ENCODE measurements at regions not wholly inside any gene's neighbourhood (a gene's known extent, or its start where the extent isn't known, plus 50 kb on each side); places are given as distances from the start of the nearest gene placed in this dataset.

- Histone ChIP-seq H3K4me1 (ENCODE audit: control insufficient read depth in 1 of 2, insufficient read depth in 2 of 2, low read length in 2 of 2) (no peaks in the 10 kb centered on the region), H3K9me3 (ENCODE audit: control insufficient read depth, low read length) (no peaks in the 10 kb centered on the region), H3K27ac (ENCODE audit: low read depth in 1 of 2, low read length in 2 of 2) (no peak overlapping the region), H3K4me3 (ENCODE audit: low read length in 2 of 2) (no peak overlapping the region), H3K36me3 (ENCODE audit: control insufficient read depth in 1 of 2, insufficient read depth in 2 of 2, low read length in 1 of 2) (no peaks in the 10 kb centered on the region), H3K27me3 (ENCODE audit: control insufficient read depth in 1 of 2, insufficient read depth in 2 of 2, low read length in 1 of 2) (no peaks in the 10 kb centered on the region)
- no peak for ATAC-seq (ENCODE audit: low FRiP score)
- intact Hi-C loops (cut with DNase I): no loop called here
- 94 to 95% methylated on average over 4 of the region's 4 CpGs for WGBS, 2 donors
- DNase-seq: no peak
These were observed 141.9 kb downstream of the HMHB1 start for GRCh38 chr5:143953851-143954250.

GRCh38 chr5:143955141-143955540, 143.2 kb downstream of the HMHB1 start:
- WGBS, 2 donors: 6 to 19% methylated on average over 2 of the region's 2 CpGs
- ATAC-seq (ENCODE audit: low FRiP score): peak; percentile 46

GRCh38 chr5:143957455-143957854, 145.5 kb downstream of the HMHB1 start:
- DNase-seq (no peak), ATAC-seq (ENCODE audit: low FRiP score) (no peak)
- H3K27ac ChIP-seq (ENCODE audit: low read depth in 1 of 2, low read length in 2 of 2): no peak overlapping the region
- no peaks in the 10 kb centered on the region for H3K27me3 ChIP-seq (ENCODE audit: control insufficient read depth in 1 of 2, insufficient read depth in 2 of 2, low read length in 1 of 2)
- no peak overlapping the region for H3K4me3 ChIP-seq (ENCODE audit: low read length in 2 of 2)
- H3K4me1 ChIP-seq (ENCODE audit: control insufficient read depth in 1 of 2, insufficient read depth in 2 of 2, low read length in 2 of 2): no peaks in the 10 kb centered on the region
- WGBS, 2 donors: 87 to 96% methylated on average over 1 of the region's 1 CpG
- intact Hi-C loops (cut with DNase I): no loop called here
- no peaks in the 10 kb centered on the region for H3K9me3 ChIP-seq (ENCODE audit: control insufficient read depth, low read length)
- H3K36me3 ChIP-seq (ENCODE audit: control insufficient read depth in 1 of 2, insufficient read depth in 2 of 2, low read length in 1 of 2): no peaks in the 10 kb centered on the region

More at GRCh38 chr5:143955141-143955540, 143.2 kb downstream of the HMHB1 start:
- Histone ChIP-seq H3K4me3 (ENCODE audit: low read length in 2 of 2) (no peak overlapping the region), H3K27ac (ENCODE audit: low read depth in 1 of 2, low read length in 2 of 2) (no peak overlapping the region), H3K27me3 (ENCODE audit: control insufficient read depth in 1 of 2, insufficient read depth in 2 of 2, low read length in 1 of 2) (no peaks in the 10 kb centered on the region), H3K4me1 (ENCODE audit: control insufficient read depth in 1 of 2, insufficient read depth in 2 of 2, low read length in 2 of 2) (no peaks in the 10 kb centered on the region), H3K36me3 (ENCODE audit: control insufficient read depth in 1 of 2, insufficient read depth in 2 of 2, low read length in 1 of 2) (no peaks in the 10 kb centered on the region), H3K9me3 (ENCODE audit: control insufficient read depth, low read length) (no peaks in the 10 kb centered on the region)
- DNase-seq: no peak
- intact Hi-C loops (cut with DNase I): no loop called here

GRCh38 chr5:143962201-143962600, 150.2 kb downstream of the HMHB1 start:
- Histone ChIP-seq H3K27ac (ENCODE audit: low read depth in 1 of 2, low read length in 2 of 2) (no peak overlapping the region), H3K4me1 (ENCODE audit: control insufficient read depth in 1 of 2, insufficient read depth in 2 of 2, low read length in 2 of 2) (no peaks in the 10 kb centered on the region)
- intact Hi-C loops (cut with DNase I): no loop called here

GRCh38 chr5:143964919-143965318, 153.0 kb downstream of the HMHB1 start:
- Histone ChIP-seq H3K4me1 (ENCODE audit: control insufficient read depth in 1 of 2, insufficient read depth in 2 of 2, low read length in 2 of 2) (no peaks in the 10 kb centered on the region), H3K27me3 (ENCODE audit: control insufficient read depth in 1 of 2, insufficient read depth in 2 of 2, low read length in 1 of 2) (no peaks in the 10 kb centered on the region), H3K36me3 (ENCODE audit: control insufficient read depth in 1 of 2, insufficient read depth in 2 of 2, low read length in 1 of 2) (no peaks in the 10 kb centered on the region), H3K27ac (ENCODE audit: low read depth in 1 of 2, low read length in 2 of 2) (no peak overlapping the region), H3K9me3 (ENCODE audit: control insufficient read depth, low read length) (no peaks in the 10 kb centered on the region), H3K4me3 (ENCODE audit: low read length in 2 of 2) (no peak overlapping the region)
- no peak for ATAC-seq (ENCODE audit: low FRiP score)
- WGBS, 2 donors: 95 to 98% methylated on average over 3 of the region's 3 CpGs
- DNase-seq: no peak
- intact Hi-C loops (cut with DNase I): no loop called here

More at GRCh38 chr5:143962201-143962600, 150.2 kb downstream of the HMHB1 start:
- DNase-seq: no peak
- no peak for ATAC-seq (ENCODE audit: low FRiP score)
- Histone ChIP-seq H3K27me3 (ENCODE audit: control insufficient read depth in 1 of 2, insufficient read depth in 2 of 2, low read length in 1 of 2) (no peaks in the 10 kb centered on the region), H3K9me3 (ENCODE audit: control insufficient read depth, low read length) (no peaks in the 10 kb centered on the region), H3K36me3 (ENCODE audit: control insufficient read depth in 1 of 2, insufficient read depth in 2 of 2, low read length in 1 of 2) (no peaks in the 10 kb centered on the region), H3K4me3 (ENCODE audit: low read length in 2 of 2) (no peak overlapping the region)
- 94 to 100% methylated on average over 1 of the region's 1 CpG for WGBS, 2 donors

- Histone ChIP-seq H3K9me3 (ENCODE audit: control insufficient read depth, low read length) (no peaks in the 10 kb centered on the region), H3K36me3 (ENCODE audit: control insufficient read depth in 1 of 2, insufficient read depth in 2 of 2, low read length in 1 of 2) (no peaks in the 10 kb centered on the region), H3K27ac (ENCODE audit: low read depth in 1 of 2, low read length in 2 of 2) (no peak overlapping the region), H3K4me1 (ENCODE audit: control insufficient read depth in 1 of 2, insufficient read depth in 2 of 2, low read length in 2 of 2) (no peaks in the 10 kb centered on the region), H3K4me3 (ENCODE audit: low read length in 2 of 2) (no peak overlapping the region), H3K27me3 (ENCODE audit: control insufficient read depth in 1 of 2, insufficient read depth in 2 of 2, low read length in 1 of 2) (no peaks in the 10 kb centered on the region)
- intact Hi-C loops (cut with DNase I): no loop called here
- DNase-seq: no peak
- 95% methylated on average over 1 of the region's 1 CpG for WGBS, 2 donors
- no peak for ATAC-seq (ENCODE audit: low FRiP score)
These were observed 154.3 kb downstream of the HMHB1 start for GRCh38 chr5:143966280-143966679.

GRCh38 chr5:143968071-143968878, 156.3 kb downstream of the HMHB1 start:
- H3K27ac ChIP-seq (ENCODE audit: low read depth in 1 of 2, low read length in 2 of 2): no peak overlapping the region
- no peak for DNase-seq
- WGBS, 2 donors: 96 to 98% methylated on average over 3 of the region's 3 CpGs
- intact Hi-C loops (cut with DNase I): no loop called here
- ATAC-seq (ENCODE audit: low FRiP score): no peak
- no peaks in the 10 kb centered on the region for H3K36me3 ChIP-seq (ENCODE audit: control insufficient read depth in 1 of 2, insufficient read depth in 2 of 2, low read length in 1 of 2)
- no peaks in the 10 kb centered on the region for H3K4me1 ChIP-seq (ENCODE audit: control insufficient read depth in 1 of 2, insufficient read depth in 2 of 2, low read length in 2 of 2)
- H3K4me3 ChIP-seq (ENCODE audit: low read length in 2 of 2): no peak overlapping the region
- no peaks in the 10 kb centered on the region for H3K27me3 ChIP-seq (ENCODE audit: control insufficient read depth in 1 of 2, insufficient read depth in 2 of 2, low read length in 1 of 2)
- H3K9me3 ChIP-seq (ENCODE audit: control insufficient read depth, low read length): no peaks in the 10 kb centered on the region

- H3K27me3 ChIP-seq (ENCODE audit: control insufficient read depth in 1 of 2, insufficient read depth in 2 of 2, low read length in 1 of 2): no peaks in the 10 kb centered on the region
- no peak overlapping the region for H3K4me3 ChIP-seq (ENCODE audit: low read length in 2 of 2)
- DNase-seq (no peak), ATAC-seq (ENCODE audit: low FRiP score) (no peak)
- no peaks in the 10 kb centered on the region for H3K36me3 ChIP-seq (ENCODE audit: control insufficient read depth in 1 of 2, insufficient read depth in 2 of 2, low read length in 1 of 2)
- no peak overlapping the region for H3K27ac ChIP-seq (ENCODE audit: low read depth in 1 of 2, low read length in 2 of 2)
- intact Hi-C loops (cut with DNase I): no loop called here
- 42 to 51% methylated on average over 3 of the region's 3 CpGs for WGBS, 2 donors
- H3K9me3 ChIP-seq (ENCODE audit: control insufficient read depth, low read length): no peaks in the 10 kb centered on the region
- H3K4me1 ChIP-seq (ENCODE audit: control insufficient read depth in 1 of 2, insufficient read depth in 2 of 2, low read length in 2 of 2): no peaks in the 10 kb centered on the region
These were observed 158.2 kb downstream of the HMHB1 start for GRCh38 chr5:143970159-143970558.

GRCh38 chr5:143972068-143972467, 160.1 kb downstream of the HMHB1 start:
- intact Hi-C loops (cut with DNase I): no loop called here
- Histone ChIP-seq H3K27ac (ENCODE audit: low read depth in 1 of 2, low read length in 2 of 2) (no peak overlapping the region), H3K36me3 (ENCODE audit: control insufficient read depth in 1 of 2, insufficient read depth in 2 of 2, low read length in 1 of 2) (no peaks in the 10 kb centered on the region), H3K4me3 (ENCODE audit: low read length in 2 of 2) (no peak overlapping the region), H3K4me1 (ENCODE audit: control insufficient read depth in 1 of 2, insufficient read depth in 2 of 2, low read length in 2 of 2) (no peaks in the 10 kb centered on the region), H3K9me3 (ENCODE audit: control insufficient read depth, low read length) (no peaks in the 10 kb centered on the region), H3K27me3 (ENCODE audit: control insufficient read depth in 1 of 2, insufficient read depth in 2 of 2, low read length in 1 of 2) (no peaks in the 10 kb centered on the region)
- no peak for DNase-seq
- ATAC-seq (ENCODE audit: low FRiP score): no peak
- 85 to 86% methylated on average over 2 of the region's 2 CpGs for WGBS, 2 donors
